Large intestine (tissue), 3 donors: ENCODE measurements at regions not wholly inside any gene's neighbourhood (a gene's known extent, or its start where the extent isn't known, plus 50 kb on each side); places are given as distances from the start of the nearest gene placed in this dataset.
"Not testable (repeated sequence)": the region's sequence is repeated elsewhere in the genome, so short reads cannot be mapped to it uniquely, and the experiment has no call there.

Experiments
- DNase-seq, 2 donors: peaks; one replicate each; pipeline versions ENCODE4 v3.0.0 to v3.0.0-alpha.2; 2013
- H3K27ac ChIP-seq: one replicate; pipeline ENCODE4 v1.5.1; 2013; ENCODE audit warnings: low read length
- H3K27me3 ChIP-seq: 2 replicates; pipeline ENCODE4 v1.6.1; 2013; ENCODE audit warnings: low read length; ENCODE audit not compliant: control insufficient read depth, insufficient read depth
- H3K36me3 ChIP-seq: 2 replicates; pipeline ENCODE4 v1.6.1; 2013; ENCODE audit warnings: low read length; ENCODE audit not compliant: control insufficient read depth, insufficient read depth
- H3K4me1 ChIP-seq: one replicate; pipeline ENCODE4 v1.6.1; 2013; ENCODE audit warnings: low read length; ENCODE audit not compliant: control insufficient read depth, insufficient read depth
- H3K4me3 ChIP-seq: one replicate; pipeline ENCODE4 v1.5.1; 2013; ENCODE audit warnings: low read length
- H3K9me3 ChIP-seq: one replicate; pipeline ENCODE4 v1.6.1; 2013; ENCODE audit warnings: mild to moderate bottlenecking, low read depth, low read length, moderate library complexity; ENCODE audit not compliant: control insufficient read depth
- WGBS: methylation state at CpG from one replicate; pipeline ENCODE4 v1.1.5; 2013; ENCODE audit warnings: low lambda C conversion rate; ENCODE audit not compliant: insufficient coverage; 5-methylcytosine and 5-hydroxymethylcytosine counted together

- DNase-seq, H3K36me3 ChIP-seq, H3K27ac ChIP-seq, H3K4me1 ChIP-seq, H3K27me3 ChIP-seq, H3K4me3 ChIP-seq, H3K9me3 ChIP-seq: not testable (repeated sequence)
- no CpG with 5 or more reads among the region's 3 CpGs for WGBS
Measured at GRCh38 chr18:23329671-23330070, 123.4 kb upstream of the RIOK3 start.

GRCh38 chr18:23330423-23330822 lies 122.7 kb upstream of the RIOK3 start:
- no CpG with 5 or more reads among the region's 8 CpGs for WGBS
- H3K9me3 ChIP-seq: no peaks in the 10 kb centered on the region
- no peak overlapping the region for H3K4me3 ChIP-seq
- H3K4me1 ChIP-seq: no peaks in the 10 kb centered on the region
- H3K27ac ChIP-seq: no peak overlapping the region
- DNase-seq: no peak
- no peaks in the 10 kb centered on the region for H3K36me3 ChIP-seq
- H3K27me3 ChIP-seq: no peaks in the 10 kb centered on the region

GRCh38 chr18:23331091-23331920 lies 121.8 kb upstream of the RIOK3 start:
- H3K4me1 ChIP-seq: no peaks in the 10 kb centered on the region
- H3K9me3 ChIP-seq: no peaks in the 10 kb centered on the region
- H3K27ac ChIP-seq: no peak overlapping the region
- no peak for DNase-seq
- H3K27me3 ChIP-seq: no peaks in the 10 kb centered on the region
- 80% methylated on average over 1 of the region's 22 CpGs for WGBS
- no peaks in the 10 kb centered on the region for H3K36me3 ChIP-seq
- no peak overlapping the region for H3K4me3 ChIP-seq

- no peaks in the 10 kb centered on the region for H3K4me1 ChIP-seq
- H3K27ac ChIP-seq: no peak overlapping the region
- 100% methylated on average over 1 of the region's 2 CpGs for WGBS
- no peaks in the 10 kb centered on the region for H3K36me3 ChIP-seq
- DNase-seq: no peak
- H3K9me3 ChIP-seq: no peaks in the 10 kb centered on the region
- no peaks in the 10 kb centered on the region for H3K27me3 ChIP-seq
- no peak overlapping the region for H3K4me3 ChIP-seq
Measured at GRCh38 chr18:23332356-23332755, 120.7 kb upstream of the RIOK3 start.

GRCh38 chr18:23333827-23334226 lies 119.3 kb upstream of the RIOK3 start:
- no peaks in the 10 kb centered on the region for H3K9me3 ChIP-seq
- whole genome bisulfite sequencing: 100% methylated on average over 1 of the region's 2 CpGs
- H3K27me3 ChIP-seq: no peaks in the 10 kb centered on the region
- no peaks in the 10 kb centered on the region for H3K36me3 ChIP-seq
- no peak overlapping the region for H3K27ac ChIP-seq
- no peaks in the 10 kb centered on the region for H3K4me1 ChIP-seq
- no peak for DNase-seq
- H3K4me3 ChIP-seq: no peak overlapping the region

- H3K27ac ChIP-seq: no peak overlapping the region
- DNase-seq: no peak
- H3K27me3 ChIP-seq: no peaks in the 10 kb centered on the region
- H3K4me3 ChIP-seq: no peak overlapping the region
- H3K36me3 ChIP-seq: no peaks in the 10 kb centered on the region
- no peaks in the 10 kb centered on the region for H3K4me1 ChIP-seq
- H3K9me3 ChIP-seq: no peaks in the 10 kb centered on the region
- WGBS: 100% methylated on average over 2 of the region's 13 CpGs
Measured at GRCh38 chr18:23334569-23334968, 118.5 kb upstream of the RIOK3 start.

- H3K4me3 ChIP-seq: no peak overlapping the region
- DNase-seq: peak in 1 of 2 donors; percentile 12
- 100% methylated on average over 1 of the region's 6 CpGs for WGBS
- H3K27me3 ChIP-seq: no peaks in the 10 kb centered on the region
- no peak overlapping the region for H3K27ac ChIP-seq
- no peaks in the 10 kb centered on the region for H3K9me3 ChIP-seq
- no peaks in the 10 kb centered on the region for H3K4me1 ChIP-seq
- no peaks in the 10 kb centered on the region for H3K36me3 ChIP-seq
Measured at GRCh38 chr18:23336101-23336500, 117.0 kb upstream of the RIOK3 start.

- DNase-seq: peak in 1 of 2 donors; percentile 21
- Histone ChIP-seq H3K9me3 (no peaks in the 10 kb centered on the region), H3K4me3 (no peak overlapping the region), H3K4me1 (no peaks in the 10 kb centered on the region), H3K27me3 (no peaks in the 10 kb centered on the region), H3K27ac (no peak overlapping the region), H3K36me3 (no peaks in the 10 kb centered on the region)
- no CpG with 5 or more reads among the region's 3 CpGs for WGBS
Measured at GRCh38 chr18:23337599-23338444, 115.3 kb upstream of the RIOK3 start.

GRCh38 chr18:23340661-23341060 lies 112.4 kb upstream of the RIOK3 start:
- no peak for DNase-seq
- H3K27ac ChIP-seq: no peak overlapping the region
- H3K9me3 ChIP-seq: no peaks in the 10 kb centered on the region
- H3K4me1 ChIP-seq: no peaks in the 10 kb centered on the region
- no peaks in the 10 kb centered on the region for H3K36me3 ChIP-seq
- no peaks in the 10 kb centered on the region for H3K27me3 ChIP-seq
- H3K4me3 ChIP-seq: no peak overlapping the region
- WGBS: 60% methylated on average over 2 of the region's 9 CpGs

GRCh38 chr18:23341383-23341782 lies 111.7 kb upstream of the RIOK3 start:
- no peak for DNase-seq
- 100% methylated on average over 4 of the region's 9 CpGs for WGBS
- H3K4me1 ChIP-seq: no peaks in the 10 kb centered on the region
- no peak overlapping the region for H3K27ac ChIP-seq
- H3K36me3 ChIP-seq: no peaks in the 10 kb centered on the region
- no peaks in the 10 kb centered on the region for H3K9me3 ChIP-seq
- H3K4me3 ChIP-seq: no peak overlapping the region
- no peaks in the 10 kb centered on the region for H3K27me3 ChIP-seq
